Ishikawa (cell line): ENCODE measurements at regions not wholly inside any gene's neighbourhood (a gene's known extent, or its start where the extent isn't known, plus 50 kb on each side); places are given as distances from the start of the nearest gene placed in this dataset.

Experiments used
- CEBPB ChIP-seq: IDR thresholded peaks from 2 replicates; pipeline ENCODE4 v1.6.1; 2012
- CREB1 ChIP-seq: IDR thresholded peaks from 2 replicates; pipeline ENCODE4 v1.6.1; 2012; ENCODE audit warnings: low read depth
- EGR1 ChIP-seq: IDR thresholded peaks from 2 replicates; pipeline ENCODE4 v1.6.1; 2012
- EP300 ChIP-seq: IDR thresholded peaks from 2 replicates; pipeline ENCODE4 v1.6.1; 2012; ENCODE audit warnings: borderline replicate concordance
- FOXM1 ChIP-seq: IDR thresholded peaks from 2 replicates; pipeline ENCODE4 v1.6.1; 2012; ENCODE audit warnings: low read depth, borderline replicate concordance
- MAX ChIP-seq: IDR thresholded peaks from 2 replicates; pipeline ENCODE4 v1.6.1; 2012
- NFIC ChIP-seq: IDR thresholded peaks from 2 replicates; pipeline ENCODE4 v1.6.1; 2012
- RAD21 ChIP-seq: IDR thresholded peaks from 2 replicates; pipeline ENCODE4 v1.6.1; 2012; ENCODE audit warnings: low read depth
- REST ChIP-seq: IDR thresholded peaks from 2 replicates; pipeline ENCODE4 v1.6.1; 2012; ENCODE audit warnings: low read depth, mild to moderate bottlenecking
- TAF1 ChIP-seq: IDR thresholded peaks from 2 replicates; pipeline ENCODE4 v1.6.1; 2012; ENCODE audit warnings: low read depth, mild to moderate bottlenecking
- TCF12 ChIP-seq: IDR thresholded peaks from 2 replicates; pipeline ENCODE4 v1.6.1; 2012; ENCODE audit warnings: low read depth
- TEAD4 ChIP-seq: IDR thresholded peaks from 2 replicates; pipeline ENCODE4 v1.6.1; 2012
- USF1 ChIP-seq: IDR thresholded peaks from 2 replicates; pipeline ENCODE4 v1.6.1; 2012
- YY1 ChIP-seq: IDR thresholded peaks from 2 replicates; pipeline ENCODE4 v1.6.1; 2012; ENCODE audit warnings: low read depth
- ZBTB7A ChIP-seq: IDR thresholded peaks from 2 replicates; pipeline ENCODE4 v1.6.1; 2012; ENCODE audit warnings: low read depth

GRCh38 chr11:98277251-98277912 lies 743.4 kb upstream of the CNTN5 start:
- no peak for TF ChIP-seq TCF12
- no peak for TF ChIP-seq ZBTB7A
- no peak for TF ChIP-seq CREB1
- no peak for TF ChIP-seq RAD21
- no peak for TF ChIP-seq REST
- no peak for TF ChIP-seq TAF1
- no peak for TF ChIP-seq CEBPB

GRCh38 chr11:98289617-98290263 lies 731.0 kb upstream of the CNTN5 start:
- no peak for TF ChIP-seq TEAD4
- TF ChIP-seq RAD21: no peak
- TF ChIP-seq YY1: no peak
- no peak for TF ChIP-seq MAX
- no peak for TF ChIP-seq EP300
- no peak for TF ChIP-seq FOXM1
- TF ChIP-seq REST: no peak
- TF ChIP-seq NFIC: no peak
- TF ChIP-seq EGR1: no peak
- TF ChIP-seq CREB1: no peak
- TF ChIP-seq USF1: no peak
- TF ChIP-seq ZBTB7A: no peak
- no peak for TF ChIP-seq CEBPB
- TF ChIP-seq TAF1: no peak
- no peak for TF ChIP-seq TCF12

GRCh38 chr11:98296091-98296880 lies 724.5 kb upstream of the CNTN5 start:
- TF ChIP-seq REST (no peak), EGR1 (no peak), NFIC (no peak), CREB1 (no peak), TAF1 (no peak), FOXM1 (no peak), RAD21 (no peak), CEBPB (no peak), USF1 (no peak), TCF12 (no peak), YY1 (no peak), ZBTB7A (no peak), TEAD4 (no peak), MAX (no peak), EP300 (no peak)
